Loucy (cell line): ENCODE measurements at regions not wholly inside any gene's neighbourhood (a gene's known extent, or its start where the extent isn't known, plus 50 kb on each side); places are given as distances from the start of the nearest gene placed in this dataset.

ENCODE experiments used
- EZH2phosphoT487 ChIP-seq: fragments of 200-600 bp; IDR thresholded peaks from 2 replicates; pipeline ENCODE4 v1.6.1; 2018; ENCODE audit warnings: antibody characterized with exemption, mild to moderate bottlenecking, moderate library complexity, borderline replicate concordance
- TF ChIP-seq, protein P1 (sequence below): fragments of 200-600 bp; sonication (generic); conservative IDR thresholded peaks from 2 replicates; pipeline ENCODE4 v1.5.1; 2014; ENCODE audit warnings: mild to moderate bottlenecking, antibody characterized with exemption, low read length

DNA sequence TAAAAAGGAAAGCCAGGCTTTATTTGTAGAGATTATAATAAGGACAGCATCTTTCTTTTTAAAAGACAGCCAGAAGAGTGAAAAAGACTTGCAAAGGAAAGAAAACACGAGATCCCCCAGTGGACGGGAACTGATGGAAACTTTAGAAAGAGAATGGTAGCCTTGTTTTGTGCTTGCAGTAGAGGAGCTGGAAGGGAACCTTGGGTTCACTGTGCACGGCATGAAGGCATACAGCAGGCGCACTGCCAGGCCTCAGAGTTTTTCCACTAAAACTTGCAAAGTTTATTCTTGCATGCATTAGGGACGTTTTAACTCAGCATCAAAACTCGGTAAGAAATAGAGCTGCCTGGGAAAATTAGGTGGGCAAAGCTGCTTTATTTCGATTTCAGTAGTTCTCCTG lies 248.6 kb downstream of the IRX1 start:
- no peak for TF ChIP-seq EZH2phosphoT487
- TF ChIP-seq, protein P1, sequence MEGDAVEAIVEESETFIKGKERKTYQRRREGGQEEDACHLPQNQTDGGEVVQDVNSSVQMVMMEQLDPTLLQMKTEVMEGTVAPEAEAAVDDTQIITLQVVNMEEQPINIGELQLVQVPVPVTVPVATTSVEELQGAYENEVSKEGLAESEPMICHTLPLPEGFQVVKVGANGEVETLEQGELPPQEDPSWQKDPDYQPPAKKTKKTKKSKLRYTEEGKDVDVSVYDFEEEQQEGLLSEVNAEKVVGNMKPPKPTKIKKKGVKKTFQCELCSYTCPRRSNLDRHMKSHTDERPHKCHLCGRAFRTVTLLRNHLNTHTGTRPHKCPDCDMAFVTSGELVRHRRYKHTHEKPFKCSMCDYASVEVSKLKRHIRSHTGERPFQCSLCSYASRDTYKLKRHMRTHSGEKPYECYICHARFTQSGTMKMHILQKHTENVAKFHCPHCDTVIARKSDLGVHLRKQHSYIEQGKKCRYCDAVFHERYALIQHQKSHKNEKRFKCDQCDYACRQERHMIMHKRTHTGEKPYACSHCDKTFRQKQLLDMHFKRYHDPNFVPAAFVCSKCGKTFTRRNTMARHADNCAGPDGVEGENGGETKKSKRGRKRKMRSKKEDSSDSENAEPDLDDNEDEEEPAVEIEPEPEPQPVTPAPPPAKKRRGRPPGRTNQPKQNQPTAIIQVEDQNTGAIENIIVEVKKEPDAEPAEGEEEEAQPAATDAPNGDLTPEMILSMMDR: no peak
